Progenitor cell of endocrine pancreas (in vitro differentiated cells): ENCODE measurements at regions not wholly inside any gene's neighbourhood (a gene's known extent, or its start where the extent isn't known, plus 50 kb on each side); places are given as distances from the start of the nearest gene placed in this dataset.

Experiments
- DNase-seq: peaks from one replicate; pipeline ENCODE4 v3.0.0; 2021; ENCODE audit warnings: low spot score; ENCODE audit not compliant: unreplicated experiment
- H3K27ac Mint-ChIP-seq: 2 replicates; pipeline ENCODE4 v1.8.0; 2021; ENCODE audit warnings: mild to moderate bottlenecking, moderate library complexity, mixed read lengths
- H3K27me3 Mint-ChIP-seq: 2 replicates; pipeline ENCODE4 v1.8.0; 2021; ENCODE audit warnings: mixed read lengths
- H3K36me3 Mint-ChIP-seq: 2 replicates; pipeline ENCODE4 v1.8.0; 2022; ENCODE audit warnings: mixed read lengths; ENCODE audit not compliant: insufficient read depth
- H3K4me1 Mint-ChIP-seq: 2 replicates; pipeline ENCODE4 v1.8.0; 2021; ENCODE audit warnings: low read depth, mixed read lengths
- H3K4me3 Mint-ChIP-seq: 2 replicates; pipeline ENCODE4 v1.8.0; 2021; ENCODE audit warnings: low read depth, mild to moderate bottlenecking, moderate library complexity, mixed read lengths
- H3K9me3 Mint-ChIP-seq: 2 replicates; pipeline ENCODE4 v1.8.0; 2021; ENCODE audit warnings: low read depth, mixed read lengths
- TF ChIP-seq, protein P1 (sequence below): fragments of 200-600 bp; sonication (generic); IDR thresholded peaks from one replicate; pipeline ENCODE4 v1.5.0; 2021; ENCODE audit warnings: antibody characterized with exemption, mild to moderate bottlenecking; ENCODE audit not compliant: unreplicated experiment

DNA sequence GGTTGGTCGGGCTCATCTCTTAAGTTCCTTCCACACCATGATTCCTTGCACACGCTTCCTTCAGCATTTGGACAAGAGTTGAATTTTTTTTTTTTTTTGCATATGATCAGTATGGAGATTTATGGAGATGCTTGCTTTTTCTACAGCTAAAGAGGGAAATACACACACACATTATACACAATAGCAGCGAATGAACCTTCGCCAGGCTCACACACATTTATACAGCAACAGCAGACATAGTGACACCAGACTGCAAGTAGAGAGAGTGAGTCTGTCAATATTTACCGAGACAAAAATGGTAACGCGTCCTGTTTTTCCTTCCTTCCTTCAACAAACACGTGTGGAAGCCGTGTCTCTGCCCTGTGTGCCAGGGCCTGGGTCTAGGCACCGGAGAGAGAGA is 897.9 kb downstream of the BCL11B start:
- Mint-ChIP-seq H3K4me1 (peaks cover 4% of the 10 kb centered on the region), H3K36me3 (no peaks in the 10 kb centered on the region), H3K4me3 (no peak overlapping the region), H3K27me3 (peaks cover 15% of the 10 kb centered on the region), H3K27ac (no peak overlapping the region), H3K9me3 (peaks cover 4% of the 10 kb centered on the region)
- DNase-seq, result no peak
- TF ChIP-seq, protein P1, sequence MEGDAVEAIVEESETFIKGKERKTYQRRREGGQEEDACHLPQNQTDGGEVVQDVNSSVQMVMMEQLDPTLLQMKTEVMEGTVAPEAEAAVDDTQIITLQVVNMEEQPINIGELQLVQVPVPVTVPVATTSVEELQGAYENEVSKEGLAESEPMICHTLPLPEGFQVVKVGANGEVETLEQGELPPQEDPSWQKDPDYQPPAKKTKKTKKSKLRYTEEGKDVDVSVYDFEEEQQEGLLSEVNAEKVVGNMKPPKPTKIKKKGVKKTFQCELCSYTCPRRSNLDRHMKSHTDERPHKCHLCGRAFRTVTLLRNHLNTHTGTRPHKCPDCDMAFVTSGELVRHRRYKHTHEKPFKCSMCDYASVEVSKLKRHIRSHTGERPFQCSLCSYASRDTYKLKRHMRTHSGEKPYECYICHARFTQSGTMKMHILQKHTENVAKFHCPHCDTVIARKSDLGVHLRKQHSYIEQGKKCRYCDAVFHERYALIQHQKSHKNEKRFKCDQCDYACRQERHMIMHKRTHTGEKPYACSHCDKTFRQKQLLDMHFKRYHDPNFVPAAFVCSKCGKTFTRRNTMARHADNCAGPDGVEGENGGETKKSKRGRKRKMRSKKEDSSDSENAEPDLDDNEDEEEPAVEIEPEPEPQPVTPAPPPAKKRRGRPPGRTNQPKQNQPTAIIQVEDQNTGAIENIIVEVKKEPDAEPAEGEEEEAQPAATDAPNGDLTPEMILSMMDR, result no peak

DNA sequence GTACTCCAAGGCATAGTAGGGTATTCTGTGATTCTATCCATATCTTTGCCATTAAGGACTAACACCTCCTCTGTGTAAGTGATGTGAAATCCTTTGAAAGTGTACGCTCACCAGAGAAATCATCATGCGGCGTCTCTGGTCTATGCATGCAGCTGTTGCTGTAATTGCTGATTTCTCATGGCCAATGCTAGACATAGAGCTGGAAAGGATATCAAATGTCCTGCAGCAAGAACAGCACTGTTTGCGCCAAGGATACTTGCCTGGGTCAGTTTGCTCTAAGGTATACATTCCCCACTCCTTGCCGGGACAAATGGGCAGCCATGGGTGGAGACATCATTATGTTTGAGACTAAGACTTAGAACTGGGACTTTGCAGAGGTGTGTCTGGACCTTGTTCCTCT is 896.4 kb downstream of the BCL11B start:
- Mint-ChIP-seq H3K27me3 (peaks cover 11% of the 10 kb centered on the region), H3K9me3 (no peaks in the 10 kb centered on the region), H3K4me3 (no peak overlapping the region), H3K4me1 (peaks cover 2% of the 10 kb centered on the region), H3K36me3 (no peaks in the 10 kb centered on the region), H3K27ac (peak overlapping the region; percentile 7)
- TF ChIP-seq, protein P1, result no peak
- DNase-seq, result no peak

DNA sequence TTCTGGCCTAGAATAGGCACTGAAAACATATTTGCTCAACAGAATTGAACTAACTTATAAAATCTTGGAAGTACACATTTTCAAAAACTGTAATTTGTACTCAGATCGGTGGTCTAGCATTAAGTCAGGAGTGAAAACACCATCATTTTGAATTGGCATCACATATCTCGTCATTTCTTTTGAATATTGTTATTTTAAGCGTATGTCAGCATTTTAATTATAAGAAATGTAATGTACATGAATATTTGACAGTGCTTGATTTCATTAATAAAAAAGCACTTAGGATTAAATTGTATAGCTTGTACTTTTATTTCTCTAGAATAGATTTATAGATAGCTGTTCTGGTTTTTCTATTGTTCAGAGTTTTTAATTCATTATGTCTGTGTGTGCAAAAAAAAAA is 892.2 kb downstream of the BCL11B start:
- Mint-ChIP-seq H3K36me3 (no peaks in the 10 kb centered on the region), H3K4me3 (no peak overlapping the region), H3K27ac (no peak overlapping the region), H3K4me1 (no peaks in the 10 kb centered on the region), H3K27me3 (no peaks in the 10 kb centered on the region), H3K9me3 (no peaks in the 10 kb centered on the region)
- TF ChIP-seq, protein P1, result no peak
- no peak for DNase-seq

DNA sequence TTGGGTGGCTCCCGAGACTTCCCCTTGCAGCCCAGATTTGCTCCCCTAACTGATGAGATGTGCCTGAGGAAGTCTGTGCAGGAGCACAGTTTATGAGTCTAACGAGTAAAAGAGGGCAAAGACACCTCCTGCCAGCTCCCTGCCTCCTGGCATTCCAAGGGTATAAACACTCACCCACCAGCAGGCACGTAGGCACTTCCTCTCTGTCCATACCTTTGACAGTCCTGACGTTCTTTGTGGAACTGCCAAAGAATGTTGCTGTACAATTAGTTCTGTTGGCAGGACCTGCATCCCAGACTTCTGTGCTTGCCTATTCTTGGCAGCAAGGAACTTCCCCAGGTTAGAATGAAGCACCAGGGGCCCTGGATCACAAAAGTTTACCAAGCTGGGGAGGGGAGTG is 889.3 kb downstream of the BCL11B start:
- Mint-ChIP-seq H3K36me3 (no peaks in the 10 kb centered on the region), H3K9me3 (no peaks in the 10 kb centered on the region), H3K4me3 (no peak overlapping the region), H3K27ac (no peak overlapping the region), H3K4me1 (no peaks in the 10 kb centered on the region), H3K27me3 (no peaks in the 10 kb centered on the region)
- TF ChIP-seq, protein P1, result no peak
- DNase-seq, result no peak

DNA sequence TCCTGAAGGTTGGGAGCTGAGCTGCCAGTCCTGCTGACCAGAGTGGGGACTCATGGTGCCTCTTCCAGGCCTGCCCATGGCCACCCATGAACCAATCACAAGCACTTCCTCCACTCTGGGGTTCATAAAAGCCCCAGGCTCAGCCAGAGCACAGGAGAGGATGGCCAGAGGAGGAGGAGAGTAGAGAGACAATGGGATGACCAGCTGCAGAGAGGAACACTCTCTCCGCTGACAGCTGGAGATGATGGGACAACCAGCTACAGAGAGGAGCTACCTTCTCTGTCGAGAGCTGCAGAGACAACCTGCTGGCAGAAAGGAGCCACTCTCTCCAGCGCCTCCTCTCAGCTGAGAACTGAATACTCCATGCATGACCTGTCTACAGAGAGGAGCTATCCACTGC is 886.1 kb downstream of the BCL11B start:
- Mint-ChIP-seq H3K27ac (no peak overlapping the region), H3K4me3 (no peak overlapping the region), H3K9me3 (no peaks in the 10 kb centered on the region), H3K27me3 (no peaks in the 10 kb centered on the region), H3K4me1 (no peaks in the 10 kb centered on the region), H3K36me3 (no peaks in the 10 kb centered on the region)
- TF ChIP-seq, protein P1, result no peak
- no peak for DNase-seq
